ENCODE measurements at regions not wholly inside any gene's neighbourhood (a gene's known extent, or its start where the extent isn't known, plus 50 kb on each side); places are given as distances from the start of the nearest gene placed in this dataset.
A peak's percentile ranks its signal among the peaks of the same experiment; 100 is the strongest.

DNA sequence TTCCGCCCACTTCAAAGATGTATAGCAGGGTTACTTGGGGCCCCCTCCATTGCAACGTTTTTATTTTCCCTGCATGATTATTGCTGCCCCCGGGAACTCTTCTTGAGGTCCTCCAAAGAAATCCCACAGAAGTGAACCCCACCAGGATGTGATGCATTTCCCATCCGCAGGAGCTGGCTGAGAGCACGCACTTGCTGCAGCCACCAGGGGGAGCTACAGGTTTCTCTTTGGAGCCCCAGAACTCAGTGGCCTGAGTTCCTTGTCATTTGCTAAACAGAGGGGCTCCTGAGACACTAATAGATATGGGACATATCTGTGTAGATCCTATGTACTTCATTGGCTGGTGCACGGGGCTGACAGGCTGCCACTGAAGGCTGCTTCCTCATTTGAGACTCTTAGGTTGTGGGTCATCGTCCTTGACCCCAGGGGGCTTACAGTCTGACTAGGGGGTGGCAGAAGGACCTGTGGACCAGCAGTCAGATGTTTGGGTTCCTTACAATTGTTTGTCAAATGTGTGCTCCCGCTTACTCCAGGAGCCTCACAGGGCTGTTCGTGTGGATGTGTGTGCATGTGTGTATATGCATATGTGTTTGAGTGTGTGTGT is 52.3 kb upstream of the ENO4 start:
- TF ChIP-seq POLR2A (IDR thresholded peaks at IDR 0.05; ENCODE audit: low read depth, low read length) (peak; percentile 46; the same call in 1 of the 2 replicates), MXI1 (IDR thresholded peaks at IDR 0.05; ENCODE audit: borderline replicate concordance, low read depth, low read length) (no peak), MAFK (IDR thresholded peaks at IDR 0.05; ENCODE audit: low read depth, low read length) (no peak), RCOR1 (IDR thresholded peaks at IDR 0.05; ENCODE audit: insufficient replicate concordance, low read length) (no peak), RFX5 (IDR thresholded peaks at IDR 0.05; ENCODE audit: low read depth, low read length) (no peak), CEBPB (IDR thresholded peaks at IDR 0.05; ENCODE audit: low read depth, low read length) (no peak), SMC3 (IDR thresholded peaks at IDR 0.05; ENCODE audit: low read depth, low read length) (peak; percentile 99), BHLHE40 (IDR thresholded peaks at IDR 0.05; ENCODE audit: low read depth, low read length) (no peak), FOS (IDR thresholded peaks at IDR 0.05; ENCODE audit: low read depth, low read length) (no peak)
- TF ChIP-seq, protein P1, sequence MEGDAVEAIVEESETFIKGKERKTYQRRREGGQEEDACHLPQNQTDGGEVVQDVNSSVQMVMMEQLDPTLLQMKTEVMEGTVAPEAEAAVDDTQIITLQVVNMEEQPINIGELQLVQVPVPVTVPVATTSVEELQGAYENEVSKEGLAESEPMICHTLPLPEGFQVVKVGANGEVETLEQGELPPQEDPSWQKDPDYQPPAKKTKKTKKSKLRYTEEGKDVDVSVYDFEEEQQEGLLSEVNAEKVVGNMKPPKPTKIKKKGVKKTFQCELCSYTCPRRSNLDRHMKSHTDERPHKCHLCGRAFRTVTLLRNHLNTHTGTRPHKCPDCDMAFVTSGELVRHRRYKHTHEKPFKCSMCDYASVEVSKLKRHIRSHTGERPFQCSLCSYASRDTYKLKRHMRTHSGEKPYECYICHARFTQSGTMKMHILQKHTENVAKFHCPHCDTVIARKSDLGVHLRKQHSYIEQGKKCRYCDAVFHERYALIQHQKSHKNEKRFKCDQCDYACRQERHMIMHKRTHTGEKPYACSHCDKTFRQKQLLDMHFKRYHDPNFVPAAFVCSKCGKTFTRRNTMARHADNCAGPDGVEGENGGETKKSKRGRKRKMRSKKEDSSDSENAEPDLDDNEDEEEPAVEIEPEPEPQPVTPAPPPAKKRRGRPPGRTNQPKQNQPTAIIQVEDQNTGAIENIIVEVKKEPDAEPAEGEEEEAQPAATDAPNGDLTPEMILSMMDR (conservative IDR thresholded peaks at IDR 0.05; ENCODE audit: low read depth, low read length): peak; percentile 94
- TF ChIP-seq, protein P2, sequence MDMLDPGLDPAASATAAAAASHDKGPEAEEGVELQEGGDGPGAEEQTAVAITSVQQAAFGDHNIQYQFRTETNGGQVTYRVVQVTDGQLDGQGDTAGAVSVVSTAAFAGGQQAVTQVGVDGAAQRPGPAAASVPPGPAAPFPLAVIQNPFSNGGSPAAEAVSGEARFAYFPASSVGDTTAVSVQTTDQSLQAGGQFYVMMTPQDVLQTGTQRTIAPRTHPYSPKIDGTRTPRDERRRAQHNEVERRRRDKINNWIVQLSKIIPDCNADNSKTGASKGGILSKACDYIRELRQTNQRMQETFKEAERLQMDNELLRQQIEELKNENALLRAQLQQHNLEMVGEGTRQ (IDR thresholded peaks at IDR 0.05; ENCODE audit: low read depth, low read length): no peak
- TF ChIP-seq, protein P3, sequence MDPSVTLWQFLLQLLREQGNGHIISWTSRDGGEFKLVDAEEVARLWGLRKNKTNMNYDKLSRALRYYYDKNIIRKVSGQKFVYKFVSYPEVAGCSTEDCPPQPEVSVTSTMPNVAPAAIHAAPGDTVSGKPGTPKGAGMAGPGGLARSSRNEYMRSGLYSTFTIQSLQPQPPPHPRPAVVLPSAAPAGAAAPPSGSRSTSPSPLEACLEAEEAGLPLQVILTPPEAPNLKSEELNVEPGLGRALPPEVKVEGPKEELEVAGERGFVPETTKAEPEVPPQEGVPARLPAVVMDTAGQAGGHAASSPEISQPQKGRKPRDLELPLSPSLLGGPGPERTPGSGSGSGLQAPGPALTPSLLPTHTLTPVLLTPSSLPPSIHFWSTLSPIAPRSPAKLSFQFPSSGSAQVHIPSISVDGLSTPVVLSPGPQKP (IDR thresholded peaks at IDR 0.05; ENCODE audit: borderline replicate concordance, low read depth, low read length): no peak

Data from IMR-90 (cell line).